Epidermal melanocyte (primary cell): ENCODE measurements at regions not wholly inside any gene's neighbourhood (a gene's known extent, or its start where the extent isn't known, plus 50 kb on each side); places are given as distances from the start of the nearest gene placed in this dataset.

Experiments used
- DNase-seq: peaks from one replicate; pipeline ENCODE4 v3.0.0; 2011; ENCODE audit warnings: low spot score; ENCODE audit not compliant: insufficient read length

GRCh38 chr18:69216321-69216720 is 184.4 kb upstream of the DOK6 start:
- no peak for DNase-seq

GRCh38 chr18:69217196-69218000 is 183.3 kb upstream of the DOK6 start:
- DNase-seq = no peak

GRCh38 chr18:69220529-69220928 is 180.2 kb upstream of the DOK6 start:
- no peak for DNase-seq

- DNase-seq = no peak
Measured at GRCh38 chr18:69222089-69222488, 178.6 kb upstream of the DOK6 start.

- DNase-seq = no peak
Measured at GRCh38 chr18:69226971-69227370, 173.7 kb upstream of the DOK6 start.

GRCh38 chr18:69230204-69230603 is 170.5 kb upstream of the DOK6 start:
- no peak for DNase-seq

- DNase-seq = no peak
Measured at GRCh38 chr18:69233465-69234054, 167.1 kb upstream of the DOK6 start.

- DNase-seq = no peak
Measured at GRCh38 chr18:69239849-69240674, 160.6 kb upstream of the DOK6 start.

GRCh38 chr18:69246027-69246426 is 154.7 kb upstream of the DOK6 start:
- DNase-seq = no peak

GRCh38 chr18:69250305-69251151 is 150.2 kb upstream of the DOK6 start:
- DNase-seq = no peak

- DNase-seq = peak; percentile 16
Measured at GRCh38 chr18:69257861-69258458, 142.7 kb upstream of the DOK6 start.

GRCh38 chr18:69259282-69259681 is 141.4 kb upstream of the DOK6 start:
- DNase-seq = no peak

GRCh38 chr18:69261406-69261805 is 139.3 kb upstream of the DOK6 start:
- DNase-seq = no peak

GRCh38 chr18:69265656-69266055 is 135.0 kb upstream of the DOK6 start:
- DNase-seq = no peak

GRCh38 chr18:69267895-69268294 is 132.8 kb upstream of the DOK6 start:
- DNase-seq = no peak

GRCh38 chr18:69282371-69282770 is 118.3 kb upstream of the DOK6 start:
- no peak for DNase-seq

- no peak for DNase-seq
Measured at GRCh38 chr18:69291044-69291443, 109.6 kb upstream of the DOK6 start.

GRCh38 chr18:69291755-69292154 is 108.9 kb upstream of the DOK6 start:
- DNase-seq = no peak

- DNase-seq = no peak
Measured at GRCh38 chr18:69300185-69300584, 100.5 kb upstream of the DOK6 start.

- DNase-seq = no peak
Measured at GRCh38 chr18:69308619-69309018, 92.1 kb upstream of the DOK6 start.

- no peak for DNase-seq
Measured at GRCh38 chr18:69326094-69326493, 74.6 kb upstream of the DOK6 start.
